Right lung (tissue), 2 donors: ENCODE measurements at regions not wholly inside any gene's neighbourhood (a gene's known extent, or its start where the extent isn't known, plus 50 kb on each side); places are given as distances from the start of the nearest gene placed in this dataset.
"Not testable (repeated sequence)": the region's sequence is repeated elsewhere in the genome, so short reads cannot be mapped to it uniquely, and the experiment has no call there.

Source experiments
- DNase-seq, 2 donors: peaks; one replicate each; pipeline ENCODE4 v3.0.0-alpha.2; 2013

GRCh38 chrX:2162695-2163094 lies 338.1 kb downstream of the DHRSX start:
- no peak for DNase-seq

- no peak for DNase-seq
Measured at GRCh38 chrX:2159861-2160260, 340.9 kb downstream of the DHRSX start.

GRCh38 chrX:2159393-2159792 lies 341.4 kb downstream of the DHRSX start:
- no peak for DNase-seq

- no peak for DNase-seq
Measured at GRCh38 chrX:2150722-2151121, 350.1 kb downstream of the DHRSX start.

- DNase-seq: not testable (repeated sequence)
Measured at GRCh38 chrX:2150014-2150413, 350.8 kb downstream of the DHRSX start.

GRCh38 chrX:2149055-2149454 lies 351.7 kb downstream of the DHRSX start:
- not testable (repeated sequence) for DNase-seq

GRCh38 chrX:2147928-2148327 lies 352.8 kb downstream of the DHRSX start:
- DNase-seq: no peak

- no peak for DNase-seq
Measured at GRCh38 chrX:2145692-2146367, 354.9 kb downstream of the DHRSX start.

- peak; percentile 6 to 7 for DNase-seq
Measured at GRCh38 chrX:2137882-2138281, 362.9 kb downstream of the DHRSX start.

- DNase-seq: peak in 1 of 2 donors; percentile 21
Measured at GRCh38 chrX:2136848-2137247, 363.9 kb downstream of the DHRSX start.

GRCh38 chrX:2135421-2135820 lies 365.4 kb downstream of the DHRSX start:
- no peak for DNase-seq

GRCh38 chrX:2134782-2135181 lies 366.0 kb downstream of the DHRSX start:
- DNase-seq: no peak
